ENCODE measurements at regions not wholly inside any gene's neighbourhood (a gene's known extent, or its start where the extent isn't known, plus 50 kb on each side); places are given as distances from the start of the nearest gene placed in this dataset.

DNA sequence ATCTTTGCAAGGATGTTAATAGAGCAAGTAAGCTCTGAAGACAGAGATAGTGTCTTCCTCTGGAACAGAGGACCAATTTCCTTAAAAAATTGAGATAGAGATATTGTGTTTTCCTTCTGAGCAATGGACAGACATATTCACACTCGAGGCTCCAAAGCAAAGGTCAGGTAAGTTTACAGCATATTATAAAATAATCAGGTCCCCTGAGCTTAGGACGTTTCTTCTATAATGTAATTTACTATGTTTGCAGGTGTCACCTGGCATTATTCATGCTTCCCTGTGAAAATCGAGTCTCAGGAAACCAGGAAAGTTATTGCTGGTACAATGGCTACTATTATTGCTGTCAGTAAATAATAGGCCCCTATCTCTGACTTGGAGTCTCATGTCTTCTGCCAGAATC, 1135.8 kb upstream of the ACVR2A start:
- Mint-ChIP-seq H3K4me3 (no peak overlapping the region), H3K4me1 (no peaks in the 10 kb centered on the region), H3K27me3 (no peaks in the 10 kb centered on the region), H3K9me3 (ENCODE audit: insufficient read depth) (peaks cover 5% of the 10 kb centered on the region), H3K27ac (no peak overlapping the region)
- no peak overlapping the region for H3K4me2 ChIP-seq (replicated peaks; ENCODE audit: low read depth, low read length, poor library complexity, severe bottlenecking)
- ChIA-PET CTCF (no interaction called here), POLR2A (no interaction called here)
- no CpG with 5 or more reads among the region's 3 CpGs for WGBS (ENCODE audit: insufficient coverage)
- H3K36me3 ChIP-seq (replicated peaks in 1 of 2; ENCODE audit: control extremely low read depth in 1 of 2, control insufficient read depth in 1 of 2, extremely low read depth in 1 of 2, insufficient read depth in 2 of 2, low read length in 1 of 2) = no peaks in the 10 kb centered on the region
- DNase-seq (no peak), ATAC-seq (ENCODE audit: low read depth) (no peak)
- intact Hi-C loops (cut with micrococcal nuclease) = no loop called here
- no peaks in the 10 kb centered on the region for H4K20me1 ChIP-seq (ENCODE audit: control insufficient read depth, insufficient read depth, low read length, poor library complexity, severe bottlenecking)
- H3K27ac ChIP-seq (ENCODE audit: low read length in 2 of 2) = no peak overlapping the region
- H3K9ac ChIP-seq (ENCODE audit: low read length) = no peak overlapping the region
- H3K4me1 ChIP-seq (ENCODE audit: control insufficient read depth in 2 of 2, insufficient read depth in 2 of 2, low read length in 2 of 2) = no peaks in the 10 kb centered on the region
- H3K27me3 ChIP-seq (replicated peaks in 1 of 4; ENCODE audit: control extremely low read depth in 1 of 4, control insufficient read depth in 3 of 4, insufficient read depth in 4 of 4, low read length in 3 of 4) = no peaks in the 10 kb centered on the region
- no peaks in the 10 kb centered on the region for H3K79me2 ChIP-seq (ENCODE audit: control insufficient read depth, insufficient read depth, low read length)
- no peak overlapping the region for H3K4me3 ChIP-seq (ENCODE audit: control extremely low read depth in 1 of 5, extremely low read depth in 1 of 5, insufficient read depth in 1 of 5, low read depth in 2 of 5, low read length in 4 of 5)
- TF ChIP-seq, protein P1, sequence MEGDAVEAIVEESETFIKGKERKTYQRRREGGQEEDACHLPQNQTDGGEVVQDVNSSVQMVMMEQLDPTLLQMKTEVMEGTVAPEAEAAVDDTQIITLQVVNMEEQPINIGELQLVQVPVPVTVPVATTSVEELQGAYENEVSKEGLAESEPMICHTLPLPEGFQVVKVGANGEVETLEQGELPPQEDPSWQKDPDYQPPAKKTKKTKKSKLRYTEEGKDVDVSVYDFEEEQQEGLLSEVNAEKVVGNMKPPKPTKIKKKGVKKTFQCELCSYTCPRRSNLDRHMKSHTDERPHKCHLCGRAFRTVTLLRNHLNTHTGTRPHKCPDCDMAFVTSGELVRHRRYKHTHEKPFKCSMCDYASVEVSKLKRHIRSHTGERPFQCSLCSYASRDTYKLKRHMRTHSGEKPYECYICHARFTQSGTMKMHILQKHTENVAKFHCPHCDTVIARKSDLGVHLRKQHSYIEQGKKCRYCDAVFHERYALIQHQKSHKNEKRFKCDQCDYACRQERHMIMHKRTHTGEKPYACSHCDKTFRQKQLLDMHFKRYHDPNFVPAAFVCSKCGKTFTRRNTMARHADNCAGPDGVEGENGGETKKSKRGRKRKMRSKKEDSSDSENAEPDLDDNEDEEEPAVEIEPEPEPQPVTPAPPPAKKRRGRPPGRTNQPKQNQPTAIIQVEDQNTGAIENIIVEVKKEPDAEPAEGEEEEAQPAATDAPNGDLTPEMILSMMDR (IDR thresholded peaks at IDR 0.05) = no peak
- no peak for TF ChIP-seq EZH2 (IDR thresholded peaks at IDR 0.05; ENCODE audit: borderline replicate concordance, insufficient read depth, low read depth, low read length, poor library complexity, severe bottlenecking)
- no peak overlapping the region for H2AFZ ChIP-seq (ENCODE audit: insufficient read depth, low read depth, low read length, poor library complexity, severe bottlenecking)
- H3K9me3 ChIP-seq (ENCODE audit: control extremely low read depth in 1 of 3, control insufficient read depth in 2 of 3, insufficient read depth in 1 of 3, low read length in 2 of 3) = no peaks in the 10 kb centered on the region

DNA sequence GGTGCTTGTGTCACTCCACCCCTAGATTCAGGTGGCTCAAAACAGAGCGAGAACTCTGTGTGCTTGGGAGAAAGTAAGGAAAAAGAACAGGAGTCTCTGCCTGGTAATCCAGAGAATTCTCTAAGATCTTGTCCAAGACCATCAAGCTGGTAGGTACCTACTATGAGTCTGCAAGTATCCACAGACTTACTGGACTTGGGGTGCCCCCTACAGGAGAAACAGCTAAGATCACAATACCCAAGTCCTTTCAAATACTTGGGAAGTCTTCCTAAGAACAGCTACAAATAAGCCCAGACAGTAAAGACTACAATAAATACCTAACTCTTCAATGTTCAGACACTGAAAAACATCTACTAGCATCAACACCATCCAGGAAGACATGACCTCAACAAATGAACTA, 1143.6 kb upstream of the ACVR2A start:
- no peaks in the 10 kb centered on the region for H3K27me3 Mint-ChIP-seq
- DNase-seq = no peak
- 88% methylated on average over 1 of the region's 1 CpG for WGBS (ENCODE audit: insufficient coverage)
- H3K79me2 ChIP-seq (ENCODE audit: control insufficient read depth, insufficient read depth, low read length) = no peaks in the 10 kb centered on the region
- no peak overlapping the region for H3K4me2 ChIP-seq (replicated peaks; ENCODE audit: low read depth, low read length, poor library complexity, severe bottlenecking)
- H3K36me3 ChIP-seq (replicated peaks in 1 of 2; ENCODE audit: control extremely low read depth in 1 of 2, control insufficient read depth in 1 of 2, extremely low read depth in 1 of 2, insufficient read depth in 2 of 2, low read length in 1 of 2) = no peaks in the 10 kb centered on the region
- ATAC-seq (ENCODE audit: low read depth) = no peak
- no peak overlapping the region for H3K4me3 Mint-ChIP-seq
- peaks cover 2% of the 10 kb centered on the region for H3K9me3 Mint-ChIP-seq (ENCODE audit: insufficient read depth)
- intact Hi-C loops (cut with micrococcal nuclease) = no loop called here
- TF ChIP-seq, protein P1 (IDR thresholded peaks at IDR 0.05) = no peak
- TF ChIP-seq EZH2 (IDR thresholded peaks at IDR 0.05; ENCODE audit: borderline replicate concordance, insufficient read depth, low read depth, low read length, poor library complexity, severe bottlenecking) = no peak
- no peak overlapping the region for H3K27ac Mint-ChIP-seq
- H3K9me3 ChIP-seq (ENCODE audit: control extremely low read depth in 1 of 3, control insufficient read depth in 2 of 3, insufficient read depth in 1 of 3, low read length in 2 of 3) = peaks cover 0 to 10% (median 0%) of the 10 kb centered on the region in 3 donors
- H3K4me1 ChIP-seq (ENCODE audit: control insufficient read depth in 2 of 2, insufficient read depth in 2 of 2, low read length in 2 of 2) = no peaks in the 10 kb centered on the region
- H3K4me1 Mint-ChIP-seq = no peaks in the 10 kb centered on the region
- no peak overlapping the region for H3K4me3 ChIP-seq (ENCODE audit: control extremely low read depth in 1 of 5, extremely low read depth in 1 of 5, insufficient read depth in 1 of 5, low read depth in 2 of 5, low read length in 4 of 5)
- H3K9ac ChIP-seq (ENCODE audit: low read length) = no peak overlapping the region
- ChIA-PET CTCF (no interaction called here), POLR2A (no interaction called here)
- no peaks in the 10 kb centered on the region for H3K27me3 ChIP-seq (replicated peaks in 1 of 4; ENCODE audit: control extremely low read depth in 1 of 4, control insufficient read depth in 3 of 4, insufficient read depth in 4 of 4, low read length in 3 of 4)
- no peak overlapping the region for H2AFZ ChIP-seq (ENCODE audit: insufficient read depth, low read depth, low read length, poor library complexity, severe bottlenecking)
- no peak overlapping the region for H3K27ac ChIP-seq (ENCODE audit: low read length in 2 of 2)
- no peaks in the 10 kb centered on the region for H4K20me1 ChIP-seq (ENCODE audit: control insufficient read depth, insufficient read depth, low read length, poor library complexity, severe bottlenecking)
